GM18907 (cell line): ENCODE measurements at regions not wholly inside any gene's neighbourhood (a gene's known extent, or its start where the extent isn't known, plus 50 kb on each side); places are given as distances from the start of the nearest gene placed in this dataset.
A peak's percentile ranks its signal among the peaks of the same experiment; 100 is the strongest.
"Not testable (repeated sequence)": the region's sequence is repeated elsewhere in the genome, so short reads cannot be mapped to it uniquely, and the experiment has no call there.

ENCODE experiments used
- ATAC-seq: cut with Tn5 transposase; IDR thresholded peaks from one replicate; pipeline ENCODE4 v1.9.1; 2021; ENCODE audit warnings: mild to moderate bottlenecking, moderate library complexity; ENCODE audit not compliant: unreplicated experiment

- ATAC-seq, result not testable (repeated sequence)
Observed at GRCh38 chr15:20680257-20680815, 138.7 kb upstream of the GOLGA6L6 start.

- ATAC-seq, result no peak
Observed at GRCh38 chr15:20672470-20672869, 130.9 kb upstream of the GOLGA6L6 start.

GRCh38 chr15:20671675-20672074 lies 130.1 kb upstream of the GOLGA6L6 start:
- no peak for ATAC-seq

GRCh38 chr15:20666410-20666809 lies 124.8 kb upstream of the GOLGA6L6 start:
- not testable (repeated sequence) for ATAC-seq

- ATAC-seq, result no peak
Observed at GRCh38 chr15:20665653-20666052, 124.1 kb upstream of the GOLGA6L6 start.

- no peak for ATAC-seq
Observed at GRCh38 chr15:20659265-20659664, 117.7 kb upstream of the GOLGA6L6 start.

- no peak for ATAC-seq
Observed at GRCh38 chr15:20658024-20658423, 116.4 kb upstream of the GOLGA6L6 start.

GRCh38 chr15:20657084-20657483 lies 115.5 kb upstream of the GOLGA6L6 start:
- no peak for ATAC-seq

- no peak for ATAC-seq
Observed at GRCh38 chr15:20652914-20653313, 111.3 kb upstream of the GOLGA6L6 start.

GRCh38 chr15:20648402-20648975 lies 106.9 kb upstream of the GOLGA6L6 start:
- not testable (repeated sequence) for ATAC-seq

- no peak for ATAC-seq
Observed at GRCh38 chr15:20646529-20647142, 105.0 kb upstream of the GOLGA6L6 start.

GRCh38 chr15:20645956-20646355 lies 104.4 kb upstream of the GOLGA6L6 start:
- ATAC-seq, result peak; percentile 63

- ATAC-seq, result no peak
Observed at GRCh38 chr15:20644896-20645295, 103.3 kb upstream of the GOLGA6L6 start.

- no peak for ATAC-seq
Observed at GRCh38 chr15:20643829-20644425, 102.3 kb upstream of the GOLGA6L6 start.

- no peak for ATAC-seq
Observed at GRCh38 chr15:20643024-20643770, 101.6 kb upstream of the GOLGA6L6 start.

GRCh38 chr15:20642054-20642767 lies 100.6 kb upstream of the GOLGA6L6 start:
- ATAC-seq, result no peak

GRCh38 chr15:20640427-20640826 lies 98.8 kb upstream of the GOLGA6L6 start:
- peak; percentile 68 for ATAC-seq

GRCh38 chr15:20639224-20639623 lies 97.6 kb upstream of the GOLGA6L6 start:
- not testable (repeated sequence) for ATAC-seq

- peak; percentile 65 for ATAC-seq
Observed at GRCh38 chr15:20637499-20637898, 95.9 kb upstream of the GOLGA6L6 start.

GRCh38 chr15:20629526-20629925 lies 87.9 kb upstream of the GOLGA6L6 start:
- not testable (repeated sequence) for ATAC-seq

- ATAC-seq, result not testable (repeated sequence)
Observed at GRCh38 chr15:20628538-20628937, 86.9 kb upstream of the GOLGA6L6 start.
